ENCODE measurements at regions not wholly inside any gene's neighbourhood (a gene's known extent, or its start where the extent isn't known, plus 50 kb on each side); places are given as distances from the start of the nearest gene placed in this dataset.

DNA sequence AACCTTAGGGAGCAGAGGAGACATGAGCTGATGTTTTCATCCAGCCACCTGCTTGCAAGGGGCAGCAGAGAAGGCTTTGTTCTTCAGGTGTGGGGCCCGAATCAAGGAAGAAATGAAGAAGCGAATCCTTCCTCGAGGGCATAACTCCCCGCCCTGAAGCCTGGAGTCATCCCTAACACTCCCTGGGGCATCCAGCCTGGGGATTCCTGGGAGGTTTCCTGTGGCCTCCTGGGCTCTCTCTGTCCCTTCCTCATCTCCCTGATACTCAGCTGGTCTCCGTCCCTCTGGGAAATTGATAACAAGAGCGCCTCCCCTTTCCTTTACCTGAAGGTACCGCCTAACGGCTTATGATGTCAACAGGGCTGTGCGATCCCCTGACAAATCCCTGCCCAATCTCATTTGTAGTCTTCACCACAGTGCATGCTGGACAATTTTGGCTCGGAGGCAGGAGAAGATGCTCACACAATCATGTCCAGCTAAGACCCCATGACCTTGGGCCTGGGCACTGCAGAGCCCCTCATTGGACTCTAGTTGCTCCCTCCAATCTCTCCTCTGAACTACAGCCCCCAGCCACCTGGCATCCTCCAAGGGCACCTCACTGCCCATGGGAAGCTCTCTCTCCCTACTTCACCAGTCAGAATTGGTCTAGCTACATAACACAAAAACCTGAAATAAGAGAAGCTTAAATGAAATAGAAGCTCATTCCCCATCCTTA lies 80.6 kb upstream of the RTL6 start:
- no peaks in the 10 kb centered on the region for H3K4me1 Mint-ChIP-seq
- H3K36me3 Mint-ChIP-seq: no peaks in the 10 kb centered on the region
- TF ChIP-seq ZNF317 (CRISPR knock-in tag; IDR thresholded peaks at IDR 0.05; ENCODE audit: borderline replicate concordance, low read depth) (no peak), TP53 (CRISPR knock-in tag; IDR thresholded peaks at IDR 0.05) (no peak), RELA (CRISPR knock-in tag; IDR thresholded peaks at IDR 0.05; ENCODE audit: borderline replicate concordance) (no peak), GTF2I (CRISPR knock-in tag; conservative IDR thresholded peaks at IDR 0.05) (no peak), KAT7 (CRISPR knock-in tag; IDR thresholded peaks at IDR 0.05; ENCODE audit: borderline replicate concordance) (no peak), GRHL2 (CRISPR knock-in tag; IDR thresholded peaks at IDR 0.05; ENCODE audit: insufficient replicate concordance, severe bottlenecking) (no peak), NFATC4 (CRISPR knock-in tag; IDR thresholded peaks at IDR 0.05) (no peak)
- TF ChIP-seq, protein P1, sequence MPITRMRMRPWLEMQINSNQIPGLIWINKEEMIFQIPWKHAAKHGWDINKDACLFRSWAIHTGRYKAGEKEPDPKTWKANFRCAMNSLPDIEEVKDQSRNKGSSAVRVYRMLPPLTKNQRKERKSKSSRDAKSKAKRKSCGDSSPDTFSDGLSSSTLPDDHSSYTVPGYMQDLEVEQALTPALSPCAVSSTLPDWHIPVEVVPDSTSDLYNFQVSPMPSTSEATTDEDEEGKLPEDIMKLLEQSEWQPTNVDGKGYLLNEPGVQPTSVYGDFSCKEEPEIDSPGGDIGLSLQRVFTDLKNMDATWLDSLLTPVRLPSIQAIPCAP (CRISPR knock-in tag; IDR thresholded peaks at IDR 0.05): no peak
- TF ChIP-seq, protein P2, sequence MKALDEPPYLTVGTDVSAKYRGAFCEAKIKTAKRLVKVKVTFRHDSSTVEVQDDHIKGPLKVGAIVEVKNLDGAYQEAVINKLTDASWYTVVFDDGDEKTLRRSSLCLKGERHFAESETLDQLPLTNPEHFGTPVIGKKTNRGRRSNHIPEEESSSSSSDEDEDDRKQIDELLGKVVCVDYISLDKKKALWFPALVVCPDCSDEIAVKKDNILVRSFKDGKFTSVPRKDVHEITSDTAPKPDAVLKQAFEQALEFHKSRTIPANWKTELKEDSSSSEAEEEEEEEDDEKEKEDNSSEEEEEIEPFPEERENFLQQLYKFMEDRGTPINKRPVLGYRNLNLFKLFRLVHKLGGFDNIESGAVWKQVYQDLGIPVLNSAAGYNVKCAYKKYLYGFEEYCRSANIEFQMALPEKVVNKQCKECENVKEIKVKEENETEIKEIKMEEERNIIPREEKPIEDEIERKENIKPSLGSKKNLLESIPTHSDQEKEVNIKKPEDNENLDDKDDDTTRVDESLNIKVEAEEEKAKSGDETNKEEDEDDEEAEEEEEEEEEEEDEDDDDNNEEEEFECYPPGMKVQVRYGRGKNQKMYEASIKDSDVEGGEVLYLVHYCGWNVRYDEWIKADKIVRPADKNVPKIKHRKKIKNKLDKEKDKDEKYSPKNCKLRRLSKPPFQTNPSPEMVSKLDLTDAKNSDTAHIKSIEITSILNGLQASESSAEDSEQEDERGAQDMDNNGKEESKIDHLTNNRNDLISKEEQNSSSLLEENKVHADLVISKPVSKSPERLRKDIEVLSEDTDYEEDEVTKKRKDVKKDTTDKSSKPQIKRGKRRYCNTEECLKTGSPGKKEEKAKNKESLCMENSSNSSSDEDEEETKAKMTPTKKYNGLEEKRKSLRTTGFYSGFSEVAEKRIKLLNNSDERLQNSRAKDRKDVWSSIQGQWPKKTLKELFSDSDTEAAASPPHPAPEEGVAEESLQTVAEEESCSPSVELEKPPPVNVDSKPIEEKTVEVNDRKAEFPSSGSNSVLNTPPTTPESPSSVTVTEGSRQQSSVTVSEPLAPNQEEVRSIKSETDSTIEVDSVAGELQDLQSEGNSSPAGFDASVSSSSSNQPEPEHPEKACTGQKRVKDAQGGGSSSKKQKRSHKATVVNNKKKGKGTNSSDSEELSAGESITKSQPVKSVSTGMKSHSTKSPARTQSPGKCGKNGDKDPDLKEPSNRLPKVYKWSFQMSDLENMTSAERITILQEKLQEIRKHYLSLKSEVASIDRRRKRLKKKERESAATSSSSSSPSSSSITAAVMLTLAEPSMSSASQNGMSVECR (CRISPR knock-in tag; IDR thresholded peaks at IDR 0.05; ENCODE audit: borderline replicate concordance): no peak
- TF ChIP-seq, protein P3, sequence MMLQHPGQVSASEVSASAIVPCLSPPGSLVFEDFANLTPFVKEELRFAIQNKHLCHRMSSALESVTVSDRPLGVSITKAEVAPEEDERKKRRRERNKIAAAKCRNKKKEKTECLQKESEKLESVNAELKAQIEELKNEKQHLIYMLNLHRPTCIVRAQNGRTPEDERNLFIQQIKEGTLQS (CRISPR knock-in tag; conservative IDR thresholded peaks at IDR 0.05): no peak
- TF ChIP-seq, protein P4, sequence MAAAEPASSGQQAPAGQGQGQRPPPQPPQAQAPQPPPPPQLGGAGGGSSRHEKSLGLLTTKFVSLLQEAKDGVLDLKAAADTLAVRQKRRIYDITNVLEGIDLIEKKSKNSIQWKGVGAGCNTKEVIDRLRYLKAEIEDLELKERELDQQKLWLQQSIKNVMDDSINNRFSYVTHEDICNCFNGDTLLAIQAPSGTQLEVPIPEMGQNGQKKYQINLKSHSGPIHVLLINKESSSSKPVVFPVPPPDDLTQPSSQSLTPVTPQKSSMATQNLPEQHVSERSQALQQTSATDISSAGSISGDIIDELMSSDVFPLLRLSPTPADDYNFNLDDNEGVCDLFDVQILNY (CRISPR knock-in tag; IDR thresholded peaks at IDR 0.05): no peak
- no peak overlapping the region for H3K27ac Mint-ChIP-seq
- ATAC-seq (no peak), DNase-seq (ENCODE audit: low spot score) (no peak)
- ChIA-PET POLR2A (no interaction called here), CTCF (interaction anchor here (0.7 to 3.0 kb wide), 8 partner anchors 11 to 585 kb away, joined by 3 to 15 read pairs (median 4); no protein-coding TSS in a partner anchor)
- H3K27me3 Mint-ChIP-seq (ENCODE audit: low read depth): no peaks in the 10 kb centered on the region; the same call in 1 of the 2 replicates
- no peak overlapping the region for H3K4me3 Mint-ChIP-seq
- H3K9me3 Mint-ChIP-seq: no peaks in the 10 kb centered on the region

DNA sequence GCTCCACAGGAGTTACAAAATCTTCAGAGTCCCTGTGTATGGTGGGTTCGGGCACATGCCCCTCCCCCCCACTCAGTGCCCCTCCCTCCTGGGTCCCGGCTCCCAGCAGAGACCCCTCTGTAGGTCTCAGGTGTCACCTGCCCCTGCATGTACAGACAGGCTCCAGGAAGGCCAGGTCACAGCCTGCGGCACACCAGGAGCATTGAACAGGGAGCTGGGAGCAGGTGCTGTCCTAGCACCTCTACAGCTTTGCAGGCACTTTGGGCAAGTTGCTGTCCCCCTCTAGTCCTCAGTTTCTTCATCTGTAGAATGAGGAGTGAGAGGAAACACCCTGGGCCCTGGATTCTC lies 80.1 kb upstream of the RTL6 start:
- no peaks in the 10 kb centered on the region for H3K4me1 Mint-ChIP-seq
- ATAC-seq (peak; percentile 26; the same call in 1 of the 2 replicates), DNase-seq (ENCODE audit: low spot score) (no peak)
- no peaks in the 10 kb centered on the region for H3K36me3 Mint-ChIP-seq
- H3K27me3 Mint-ChIP-seq (ENCODE audit: low read depth): no peaks in the 10 kb centered on the region; the same call in 1 of the 2 replicates
- CTCF ChIA-PET: interaction anchor here (0.9 to 3.0 kb wide), 9 partner anchors 10 to 585 kb away, joined by 3 to 15 read pairs (median 4); no protein-coding TSS in a partner anchor
- no peaks in the 10 kb centered on the region for H3K9me3 Mint-ChIP-seq
- POLR2A ChIA-PET: no interaction called here
- H3K4me3 Mint-ChIP-seq: no peak overlapping the region
- H3K27ac Mint-ChIP-seq: no peak overlapping the region
- TF ChIP-seq FOXJ3 (CRISPR knock-in tag; IDR thresholded peaks at IDR 0.05; ENCODE audit: borderline replicate concordance) (no peak), TP53 (CRISPR knock-in tag; IDR thresholded peaks at IDR 0.05) (no peak), SOX15 (CRISPR knock-in tag; IDR thresholded peaks at IDR 0.05) (no peak), SMAD4 (CRISPR knock-in tag; IDR thresholded peaks at IDR 0.05) (no peak), FOXK1 (CRISPR knock-in tag; IDR thresholded peaks at IDR 0.05) (no peak), STAT6 (CRISPR knock-in tag; conservative IDR thresholded peaks at IDR 0.05; ENCODE audit: low read depth) (no peak), CREB1 (CRISPR knock-in tag; IDR thresholded peaks at IDR 0.05) (no peak), ZNF317 (CRISPR knock-in tag; IDR thresholded peaks at IDR 0.05; ENCODE audit: borderline replicate concordance, low read depth) (no peak)
- TF ChIP-seq, protein P5, sequence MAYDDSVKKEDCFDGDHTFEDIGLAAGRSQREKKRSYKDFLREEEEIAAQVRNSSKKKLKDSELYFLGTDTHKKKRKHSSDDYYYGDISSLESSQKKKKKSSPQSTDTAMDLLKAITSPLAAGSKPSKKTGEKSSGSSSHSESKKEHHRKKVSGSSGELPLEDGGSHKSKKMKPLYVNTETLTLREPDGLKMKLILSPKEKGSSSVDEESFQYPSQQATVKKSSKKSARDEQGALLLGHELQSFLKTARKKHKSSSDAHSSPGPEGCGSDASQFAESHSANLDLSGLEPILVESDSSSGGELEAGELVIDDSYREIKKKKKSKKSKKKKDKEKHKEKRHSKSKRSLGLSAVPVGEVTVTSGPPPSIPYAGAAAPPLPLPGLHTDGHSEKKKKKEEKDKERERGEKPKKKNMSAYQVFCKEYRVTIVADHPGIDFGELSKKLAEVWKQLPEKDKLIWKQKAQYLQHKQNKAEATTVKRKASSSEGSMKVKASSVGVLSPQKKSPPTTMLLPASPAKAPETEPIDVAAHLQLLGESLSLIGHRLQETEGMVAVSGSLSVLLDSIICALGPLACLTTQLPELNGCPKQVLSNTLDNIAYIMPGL (CRISPR knock-in tag; IDR thresholded peaks at IDR 0.05): no peak
- TF ChIP-seq, protein P6, sequence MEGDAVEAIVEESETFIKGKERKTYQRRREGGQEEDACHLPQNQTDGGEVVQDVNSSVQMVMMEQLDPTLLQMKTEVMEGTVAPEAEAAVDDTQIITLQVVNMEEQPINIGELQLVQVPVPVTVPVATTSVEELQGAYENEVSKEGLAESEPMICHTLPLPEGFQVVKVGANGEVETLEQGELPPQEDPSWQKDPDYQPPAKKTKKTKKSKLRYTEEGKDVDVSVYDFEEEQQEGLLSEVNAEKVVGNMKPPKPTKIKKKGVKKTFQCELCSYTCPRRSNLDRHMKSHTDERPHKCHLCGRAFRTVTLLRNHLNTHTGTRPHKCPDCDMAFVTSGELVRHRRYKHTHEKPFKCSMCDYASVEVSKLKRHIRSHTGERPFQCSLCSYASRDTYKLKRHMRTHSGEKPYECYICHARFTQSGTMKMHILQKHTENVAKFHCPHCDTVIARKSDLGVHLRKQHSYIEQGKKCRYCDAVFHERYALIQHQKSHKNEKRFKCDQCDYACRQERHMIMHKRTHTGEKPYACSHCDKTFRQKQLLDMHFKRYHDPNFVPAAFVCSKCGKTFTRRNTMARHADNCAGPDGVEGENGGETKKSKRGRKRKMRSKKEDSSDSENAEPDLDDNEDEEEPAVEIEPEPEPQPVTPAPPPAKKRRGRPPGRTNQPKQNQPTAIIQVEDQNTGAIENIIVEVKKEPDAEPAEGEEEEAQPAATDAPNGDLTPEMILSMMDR (IDR thresholded peaks at IDR 0.05): no peak
- TF ChIP-seq, protein P7, sequence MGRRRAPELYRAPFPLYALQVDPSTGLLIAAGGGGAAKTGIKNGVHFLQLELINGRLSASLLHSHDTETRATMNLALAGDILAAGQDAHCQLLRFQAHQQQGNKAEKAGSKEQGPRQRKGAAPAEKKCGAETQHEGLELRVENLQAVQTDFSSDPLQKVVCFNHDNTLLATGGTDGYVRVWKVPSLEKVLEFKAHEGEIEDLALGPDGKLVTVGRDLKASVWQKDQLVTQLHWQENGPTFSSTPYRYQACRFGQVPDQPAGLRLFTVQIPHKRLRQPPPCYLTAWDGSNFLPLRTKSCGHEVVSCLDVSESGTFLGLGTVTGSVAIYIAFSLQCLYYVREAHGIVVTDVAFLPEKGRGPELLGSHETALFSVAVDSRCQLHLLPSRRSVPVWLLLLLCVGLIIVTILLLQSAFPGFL (CRISPR knock-in tag; IDR thresholded peaks at IDR 0.05; ENCODE audit: borderline replicate concordance): no peak

Data from WTC11 (cell line).